T-helper 2 cell treated with Interferon-gamma antibody and Interleukin-4, amounts not matched to agents 100 ng/mL and 5 ng/mL, for 36 hours (primary cell): ENCODE measurements at regions not wholly inside any gene's neighbourhood (a gene's known extent, or its start where the extent isn't known, plus 50 kb on each side); places are given as distances from the start of the nearest gene placed in this dataset.

Experiments used
- intact Hi-C: fragments of 100-400 bp; cut with micrococcal nuclease; formaldehyde crosslinking; loops from one replicate; pipeline ENCODE4 v1.15.1; 2023

DNA sequence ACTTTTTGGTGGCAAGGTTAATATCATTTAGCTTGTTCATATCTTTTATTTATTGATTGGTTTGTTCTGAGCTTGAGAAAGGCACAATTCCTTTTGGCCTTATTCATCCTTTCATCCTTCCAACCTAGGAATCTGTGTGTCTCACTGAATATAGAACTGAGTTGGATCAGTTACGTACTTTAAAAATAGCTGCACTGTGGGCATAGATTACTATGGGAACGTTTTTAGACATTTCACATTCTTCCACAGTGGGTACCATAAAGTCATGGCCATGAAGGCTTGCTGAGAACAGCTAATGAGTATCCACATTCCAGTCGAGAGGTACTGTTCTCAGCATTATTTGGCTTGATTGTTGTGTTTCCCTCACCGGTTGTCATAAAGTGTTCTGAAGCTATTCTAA, 217.0 kb upstream of the DKK2 start:
- intact Hi-C loops: no loop called here

DNA sequence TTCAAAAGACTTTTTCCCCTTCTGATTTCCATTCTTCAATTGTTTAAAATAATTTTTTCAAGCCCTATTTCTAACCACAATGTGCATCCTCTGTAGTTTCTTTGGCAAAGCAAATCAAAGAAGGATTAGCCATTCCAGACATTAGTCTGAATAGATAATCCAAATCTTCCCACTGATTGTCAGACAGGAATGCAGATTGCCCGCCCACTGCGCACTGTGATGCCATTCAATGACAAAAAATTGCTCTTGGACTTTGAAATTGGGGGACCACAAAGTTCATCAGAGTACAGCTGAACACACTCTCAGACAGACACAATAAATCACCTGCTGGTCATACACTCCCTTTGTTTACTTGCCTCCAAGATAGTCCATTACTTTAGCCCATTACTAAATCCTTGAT, 216.5 kb upstream of the DKK2 start:
- intact Hi-C loops: no loop called here

DNA sequence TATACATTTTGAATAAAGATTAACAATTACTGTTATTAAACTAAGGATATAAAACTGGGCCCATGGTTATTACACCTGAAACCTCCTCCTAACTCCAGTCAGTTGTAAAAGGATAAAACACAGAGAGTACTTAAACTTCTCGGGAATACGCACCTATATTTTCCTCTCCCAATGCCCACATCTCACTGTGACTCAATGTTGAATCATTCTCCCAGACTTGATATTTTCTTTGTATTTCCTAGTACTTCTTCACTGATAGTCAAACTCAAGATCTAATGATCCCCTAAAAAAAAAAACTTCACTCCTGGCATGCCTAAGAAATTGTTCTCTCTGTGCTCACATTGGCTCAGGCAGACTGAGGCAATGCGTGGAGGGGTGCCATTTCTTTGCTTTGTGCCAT, 212.5 kb upstream of the DKK2 start:
- intact Hi-C loops: no loop called here

DNA sequence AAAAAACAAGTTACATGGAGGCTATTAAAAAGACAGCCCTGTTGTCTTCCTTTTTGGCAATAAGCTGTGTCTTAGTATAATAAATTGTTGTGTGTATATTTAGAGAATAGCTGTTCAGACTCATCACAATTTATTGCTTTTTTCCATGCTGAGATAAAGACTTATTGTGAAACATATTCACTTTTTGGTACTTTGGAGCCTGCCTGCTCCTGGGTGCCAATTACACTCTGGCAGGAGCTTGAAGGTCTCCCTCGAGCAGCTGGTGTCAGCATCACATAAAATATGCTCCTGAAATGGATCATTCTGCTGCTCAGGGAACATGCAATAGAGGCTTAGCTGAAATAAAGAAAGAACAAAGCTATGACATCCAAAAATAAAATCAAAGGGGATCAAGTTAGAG, 211.6 kb upstream of the DKK2 start:
- intact Hi-C loops: no loop called here

DNA sequence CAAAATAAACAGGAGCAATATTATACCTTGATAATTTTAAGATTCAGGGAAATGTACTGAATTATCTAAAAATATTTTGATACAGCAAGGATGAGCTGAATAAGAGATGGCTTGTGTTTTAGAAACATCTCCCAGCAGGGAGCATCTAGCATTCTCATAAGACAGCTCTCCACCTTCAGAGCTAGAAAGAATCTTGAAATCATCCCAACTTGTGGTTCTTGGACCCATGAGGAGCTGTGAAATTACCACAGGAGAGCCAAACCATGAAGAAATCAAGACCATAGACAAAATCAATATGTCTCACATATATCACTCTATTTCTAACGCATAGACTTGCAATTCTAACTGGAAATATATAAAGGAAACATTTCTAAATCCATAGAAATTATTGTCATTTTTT, 210.6 kb upstream of the DKK2 start:
- intact Hi-C loops: no loop called here

DNA sequence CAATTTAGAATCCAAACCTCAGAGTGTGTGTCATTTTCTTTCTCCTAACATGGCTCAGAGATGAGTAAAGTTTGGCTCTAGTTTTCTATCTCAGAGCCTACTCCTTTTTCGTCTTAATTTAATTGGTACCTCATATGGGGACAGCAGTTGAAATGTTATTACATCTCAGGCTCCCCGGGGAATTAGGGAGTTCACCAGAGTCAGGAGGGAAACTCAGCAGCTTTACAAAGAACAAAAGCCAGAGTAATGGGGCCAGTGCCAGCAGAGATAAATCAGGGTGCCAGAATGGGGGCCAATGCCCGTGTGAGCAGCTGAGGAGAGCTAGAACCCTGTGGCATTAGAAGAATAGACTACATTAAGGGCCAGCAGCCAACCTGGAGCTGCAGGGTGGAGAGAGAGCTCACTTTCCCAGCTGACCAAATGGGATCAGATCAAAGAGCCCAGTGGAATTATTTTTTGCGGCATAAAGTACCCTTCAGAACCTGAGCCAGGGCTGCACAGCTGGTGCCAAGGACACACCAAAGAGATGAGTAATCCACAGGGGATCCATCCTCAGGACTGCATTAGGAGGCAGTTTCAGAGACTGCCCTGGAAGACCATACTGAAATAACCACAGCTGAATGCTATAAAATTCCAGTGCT, 207.1 kb upstream of the DKK2 start:
- intact Hi-C loops: no loop called here

DNA sequence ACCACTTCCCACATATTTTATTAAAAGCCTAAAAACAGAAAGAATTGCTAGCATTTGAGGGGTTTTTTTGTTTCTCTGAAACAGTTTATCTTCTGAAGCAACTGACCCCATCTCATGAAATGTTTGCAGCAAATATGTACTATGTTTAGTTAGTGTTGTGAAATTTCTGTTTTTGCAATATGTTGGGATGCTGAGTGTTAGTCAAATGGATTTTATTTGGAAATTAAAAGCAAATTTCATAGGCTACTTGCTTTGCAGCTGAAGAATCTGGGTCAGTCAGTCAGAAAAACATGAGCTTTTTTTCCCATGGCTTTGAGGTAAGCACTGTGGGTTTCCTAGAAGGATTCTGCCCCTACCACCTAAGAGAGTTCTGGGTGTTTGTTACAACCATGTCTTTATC, 184.9 kb upstream of the DKK2 start:
- intact Hi-C loops: no loop called here

DNA sequence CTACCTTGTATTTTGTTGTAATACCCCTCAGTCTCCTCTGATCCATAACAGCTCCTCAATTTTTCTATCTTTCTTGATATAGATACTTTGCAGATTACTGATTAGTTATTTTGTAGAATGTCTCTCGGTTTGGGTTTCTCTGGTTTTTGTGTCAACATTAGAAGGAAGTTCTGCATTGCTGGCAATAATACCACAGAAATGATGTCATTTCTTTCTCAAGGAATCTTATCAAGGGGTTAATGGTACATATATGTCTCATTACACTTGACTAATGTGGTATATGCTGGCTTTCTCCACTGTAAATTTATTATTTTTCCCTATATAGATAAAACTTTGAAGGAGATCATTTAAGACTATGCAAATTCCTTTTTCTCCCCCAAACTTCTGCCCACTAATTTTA, 183.6 kb upstream of the DKK2 start:
- intact Hi-C loops: no loop called here

DNA sequence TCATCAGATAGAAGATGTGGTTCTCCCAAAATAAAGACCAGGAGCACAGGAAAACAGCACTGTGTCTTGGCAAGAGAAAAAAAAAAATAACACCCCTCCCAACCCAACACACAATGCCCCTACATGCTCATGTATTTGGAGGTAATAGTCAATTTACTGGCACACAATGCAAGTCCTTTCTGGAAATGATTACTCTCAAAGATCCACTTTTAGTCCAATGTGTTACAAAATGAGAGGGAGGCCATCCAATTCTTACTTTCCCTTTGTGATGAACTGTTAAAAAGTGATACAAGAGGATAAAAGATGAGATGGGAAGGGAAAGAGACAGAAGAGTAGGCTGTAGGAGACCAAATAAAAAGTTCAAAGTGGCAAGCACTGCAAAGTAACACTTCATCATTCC, 180.3 kb upstream of the DKK2 start:
- intact Hi-C loops: no loop called here

DNA sequence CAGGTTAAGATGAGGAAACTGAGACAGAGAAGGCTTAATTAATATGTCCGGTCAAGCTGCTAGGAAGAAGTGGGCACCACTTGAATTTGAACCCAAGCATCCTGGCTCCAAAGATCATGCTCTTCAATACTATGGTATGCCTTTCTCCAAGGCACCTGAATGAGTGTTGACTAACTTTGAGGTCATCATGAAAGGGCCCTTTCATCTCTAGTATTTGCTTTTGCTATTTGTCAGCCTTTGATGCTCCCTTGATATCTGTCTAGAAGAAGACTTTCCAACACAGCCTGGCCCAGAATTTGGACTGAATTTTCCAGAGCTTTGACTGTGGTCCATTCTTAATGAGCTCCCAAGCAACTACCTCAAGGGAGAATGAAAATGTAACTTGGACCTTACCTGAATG, 179.1 kb upstream of the DKK2 start:
- intact Hi-C loops: no loop called here

DNA sequence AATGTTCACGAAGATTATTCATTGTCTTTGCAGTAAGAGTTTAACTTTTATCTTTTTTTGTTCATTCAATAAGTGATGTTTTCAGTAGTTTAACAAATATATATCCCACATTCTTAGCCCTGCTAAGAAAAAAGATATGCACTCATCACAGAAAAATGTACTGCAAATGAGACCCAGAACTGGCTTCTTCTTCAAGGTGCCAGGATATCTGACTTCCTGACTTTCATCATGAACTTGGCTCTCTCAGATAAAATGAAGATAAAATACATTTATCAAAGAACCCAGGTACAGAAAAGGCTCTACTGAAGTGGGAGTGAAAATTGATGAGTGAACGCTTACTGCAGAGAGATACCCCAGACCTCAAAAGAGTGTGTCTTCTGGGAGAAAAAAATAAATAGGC, 177.8 kb upstream of the DKK2 start:
- intact Hi-C loops: no loop called here

DNA sequence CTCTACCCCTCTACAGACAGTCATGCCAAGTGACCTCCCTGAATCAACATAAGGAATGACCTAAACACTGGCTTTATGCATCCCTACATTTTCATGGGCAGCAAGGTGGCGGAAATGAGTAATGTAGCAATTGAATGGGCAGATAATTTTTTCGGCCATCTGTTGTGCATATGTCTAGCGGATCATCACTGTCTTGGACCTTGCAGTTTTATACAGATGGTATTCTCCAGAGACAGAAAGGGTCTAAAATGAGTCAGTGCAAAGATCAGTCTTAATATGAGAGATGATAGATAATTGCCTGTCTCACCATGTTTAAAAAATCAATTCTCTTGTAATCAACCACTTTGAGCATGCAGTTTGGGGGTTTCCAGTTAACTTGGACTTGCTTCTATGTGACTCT, 177.3 kb upstream of the DKK2 start:
- intact Hi-C loops: no loop called here

DNA sequence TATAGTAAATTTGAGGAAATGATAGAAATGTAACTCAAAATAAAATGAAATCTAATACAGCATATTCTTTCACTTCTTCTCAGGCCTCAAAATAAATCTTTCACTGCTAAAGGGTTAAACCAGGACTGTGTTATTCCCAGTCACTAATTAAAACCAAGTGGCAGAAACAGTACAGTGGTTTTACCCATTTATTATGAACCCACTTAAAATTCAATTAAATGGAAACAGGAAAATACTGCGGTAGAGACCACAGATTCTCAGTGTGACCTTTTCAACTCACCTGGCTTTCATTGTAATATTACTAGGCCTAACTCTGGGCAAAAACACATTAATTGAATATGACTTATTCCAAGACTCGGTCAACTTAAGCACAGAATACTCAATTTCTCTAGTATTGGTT, 176.5 kb upstream of the DKK2 start:
- intact Hi-C loops: no loop called here

DNA sequence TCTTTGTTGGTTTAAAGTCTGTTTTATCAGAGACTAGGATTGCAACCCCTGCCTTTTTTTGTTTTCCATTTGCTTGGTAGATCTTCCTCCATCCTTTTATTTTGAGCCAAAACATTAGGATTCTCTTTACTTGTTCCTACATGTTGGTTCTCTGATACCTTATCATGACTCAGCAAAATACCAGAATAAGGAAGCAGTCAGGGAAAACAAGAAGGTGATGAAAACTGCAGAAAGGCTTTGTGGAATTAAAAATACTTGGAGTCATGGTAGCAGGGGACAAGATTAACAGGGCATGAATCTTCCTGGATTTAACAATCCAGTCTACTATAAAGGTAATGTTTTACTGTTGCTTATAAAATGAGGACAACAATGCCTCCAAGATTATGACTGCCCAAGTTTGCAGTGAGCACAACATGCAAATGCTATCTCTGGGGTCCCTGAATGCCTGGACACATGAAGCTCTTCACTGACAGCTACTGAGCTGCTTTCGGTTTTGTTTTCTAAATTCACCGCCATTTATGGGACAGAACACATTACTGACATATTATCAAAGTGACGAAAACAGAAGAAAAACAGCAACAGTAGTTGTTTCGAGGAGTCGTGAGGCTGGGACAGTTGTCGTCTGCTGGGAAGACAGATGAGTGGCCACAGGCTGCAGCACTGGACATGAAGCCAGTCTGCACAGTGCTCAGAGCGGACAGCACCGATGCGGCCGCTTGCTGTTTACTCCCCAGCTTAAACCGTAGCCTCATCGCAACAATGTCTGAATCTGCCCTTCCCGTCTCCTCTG, 174.5 kb upstream of the DKK2 start:
- intact Hi-C loops: no loop called here

DNA sequence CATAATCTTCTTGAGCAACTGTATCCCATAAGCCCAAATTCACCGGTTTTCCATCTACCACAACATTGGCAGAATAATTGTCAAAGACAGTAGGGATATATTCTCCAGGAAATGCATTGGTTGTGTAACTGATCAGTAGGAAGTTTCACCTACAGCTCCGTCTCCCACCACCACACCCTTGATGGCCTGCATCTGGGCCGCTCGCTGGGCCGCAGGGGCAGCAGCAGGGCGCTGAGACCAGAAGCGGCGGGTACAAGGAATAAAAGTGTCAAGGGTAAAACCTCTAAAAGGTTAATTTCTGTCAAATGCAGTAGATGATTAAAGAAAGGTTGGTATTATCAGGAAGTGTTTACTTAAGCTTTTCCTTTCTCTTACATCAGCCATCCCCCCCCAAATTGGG, 167.6 kb upstream of the DKK2 start:
- intact Hi-C loops: no loop called here

DNA sequence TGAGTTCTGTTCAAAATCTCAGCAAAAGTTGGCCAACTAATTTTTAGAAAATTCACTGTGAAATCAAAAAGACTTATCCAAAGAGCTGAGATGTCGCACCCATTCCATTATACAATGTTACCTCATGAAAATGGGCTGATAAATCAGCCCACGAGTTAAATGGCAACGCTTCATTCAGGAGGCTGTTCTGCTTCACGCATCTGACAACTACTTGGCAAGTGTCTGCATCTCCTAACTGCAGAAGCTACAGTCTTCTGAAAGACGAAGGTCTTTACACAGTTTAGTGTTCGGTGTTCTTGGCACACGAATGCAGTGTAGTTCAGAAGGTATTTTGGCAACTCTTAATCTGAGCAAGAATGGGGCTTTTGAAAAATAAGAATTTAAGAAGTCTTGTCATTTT, 166.6 kb upstream of the DKK2 start:
- intact Hi-C loops: no loop called here

DNA sequence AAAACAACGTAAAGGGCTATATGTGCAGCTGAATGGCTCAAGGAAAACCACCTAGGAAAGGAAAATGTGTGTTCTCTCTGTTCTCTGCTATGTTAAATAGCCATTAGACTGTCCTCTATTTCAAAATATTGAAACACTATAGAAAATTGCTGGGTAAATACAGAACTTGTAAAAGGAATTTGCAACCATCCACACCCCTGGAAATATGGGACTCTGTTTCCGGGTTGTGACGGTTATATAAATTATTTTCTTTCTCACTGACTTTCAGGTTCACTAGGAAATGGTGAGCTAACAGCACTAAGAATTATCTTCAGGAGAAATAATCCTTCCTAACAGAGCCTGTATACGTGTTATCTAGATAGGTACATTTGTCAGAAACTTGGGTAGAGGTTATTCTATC, 161.0 kb upstream of the DKK2 start:
- intact Hi-C loops: no loop called here

DNA sequence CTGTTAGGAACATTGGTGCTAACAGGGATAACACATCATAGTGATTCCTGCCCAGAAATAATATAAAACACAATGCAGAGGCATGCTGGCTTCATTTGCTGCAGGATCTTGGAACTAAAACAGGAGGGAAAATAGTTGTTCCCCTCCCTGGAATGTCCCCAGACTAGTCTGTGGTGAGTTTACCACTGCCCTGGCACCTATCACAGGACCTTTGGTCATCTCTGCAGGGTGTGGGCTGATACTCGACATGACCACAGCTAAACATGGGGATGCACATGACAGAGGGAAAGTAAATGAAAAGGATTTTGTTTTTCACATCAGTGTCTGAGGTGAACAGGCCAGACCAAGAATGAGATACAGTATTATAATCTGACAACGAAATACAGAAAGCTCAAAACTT, 160.2 kb upstream of the DKK2 start:
- intact Hi-C loops: no loop called here

DNA sequence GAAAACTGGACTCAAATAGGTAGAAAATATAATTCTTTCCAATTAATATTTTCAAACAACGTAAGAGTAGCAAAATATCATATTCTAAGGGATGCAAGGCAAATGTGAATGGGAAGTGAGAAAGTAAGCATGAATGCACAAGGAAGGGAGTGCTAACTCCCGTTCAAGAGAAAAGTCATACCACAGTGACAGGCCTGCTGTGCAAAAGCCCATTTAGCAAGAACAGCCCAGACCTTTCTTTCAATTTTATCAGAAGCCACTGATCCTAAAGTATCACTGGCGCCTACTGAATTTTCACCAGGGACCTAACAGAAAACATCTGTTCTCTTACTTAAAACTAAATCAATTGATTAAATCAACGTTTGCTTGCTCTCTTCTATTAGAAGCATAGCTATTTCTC, 157.9 kb upstream of the DKK2 start:
- intact Hi-C loops: no loop called here

DNA sequence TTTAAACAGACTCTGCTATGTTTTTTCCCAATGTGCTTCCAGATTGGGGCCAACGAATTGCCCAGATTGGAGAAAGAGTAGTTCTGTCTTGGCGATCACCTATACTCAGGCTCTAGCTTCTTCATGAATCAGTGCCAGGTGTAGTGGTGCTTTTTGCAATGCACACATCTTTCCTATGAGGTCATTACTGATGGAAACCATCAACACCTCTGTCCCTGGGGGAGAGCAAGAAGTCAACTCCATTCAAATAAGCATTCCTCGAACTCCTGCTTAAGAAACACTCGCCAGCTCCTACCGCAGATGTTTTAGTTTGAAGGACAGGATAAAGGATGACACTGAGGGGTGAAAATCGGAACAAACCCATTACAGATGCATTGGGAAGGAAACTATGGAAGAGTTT, 156.5 kb upstream of the DKK2 start:
- intact Hi-C loops: no loop called here

DNA sequence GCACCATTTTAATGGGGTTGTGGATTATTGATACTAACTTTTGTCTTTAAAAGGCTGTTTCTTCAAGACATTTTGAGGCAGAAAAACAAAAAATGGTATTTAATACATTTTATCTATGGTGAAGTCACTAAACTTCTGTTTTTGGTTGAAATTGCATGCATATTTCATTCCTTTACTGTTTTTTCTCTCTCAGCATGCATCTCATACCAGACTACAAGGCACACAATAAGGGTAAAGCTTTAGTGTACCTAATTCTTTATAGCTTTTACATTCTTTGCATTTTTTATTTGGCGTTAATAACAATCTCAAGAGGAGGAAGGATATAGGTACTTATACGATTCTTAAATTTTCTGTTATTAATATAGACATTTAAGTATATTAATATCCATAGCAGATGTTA, 151.0 kb upstream of the DKK2 start:
- intact Hi-C loops: no loop called here

DNA sequence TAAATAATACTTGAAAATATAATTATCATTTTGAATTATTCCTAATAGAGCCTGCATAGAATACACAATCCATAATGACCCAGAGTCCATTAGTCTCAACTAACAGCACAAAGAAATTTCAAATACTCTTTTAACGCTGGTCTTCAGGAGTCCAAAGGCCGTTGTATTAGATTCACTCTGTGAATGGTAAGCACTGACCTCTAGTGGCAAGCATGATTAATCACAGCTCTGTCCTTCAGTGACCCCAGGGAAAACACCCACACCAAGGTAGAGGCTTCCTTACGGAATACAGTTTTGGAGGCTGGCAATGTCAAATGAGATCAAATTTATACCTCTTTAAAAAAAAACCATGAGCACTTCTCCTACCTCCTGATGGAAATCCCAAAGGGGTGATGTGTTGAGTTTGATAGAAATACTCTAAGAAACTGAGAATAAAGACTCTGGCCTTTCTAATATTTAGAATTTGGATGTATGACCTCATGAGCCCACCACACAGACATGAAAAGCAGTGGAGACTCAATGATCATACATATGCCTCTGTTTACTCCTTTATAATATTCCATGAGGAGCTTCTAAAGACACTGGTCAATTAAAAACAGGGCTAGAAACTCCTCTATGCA, 147.2 kb upstream of the DKK2 start:
- intact Hi-C loops: loop anchor here (2.0 kb wide), 1 partner anchor 132 kb away; no protein-coding TSS in a partner anchor

DNA sequence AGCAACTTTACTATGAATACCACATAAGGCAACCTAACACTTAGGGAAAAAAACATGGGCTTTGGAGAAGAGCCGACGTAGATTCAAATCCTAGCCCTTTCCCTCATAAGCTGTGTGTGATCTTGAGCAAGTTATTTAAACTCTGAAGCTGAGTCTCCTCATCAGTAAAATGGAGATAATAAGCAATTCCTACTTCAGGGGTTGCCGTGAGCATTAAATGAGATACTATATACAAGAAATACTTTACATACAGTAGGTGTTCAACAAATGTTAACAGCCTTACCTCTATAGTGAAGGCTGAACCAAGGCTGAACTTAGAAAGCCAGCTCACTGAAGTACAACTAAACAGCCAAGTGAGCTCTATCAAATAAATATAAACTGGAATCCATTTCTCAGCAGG, 146.2 kb upstream of the DKK2 start:
- intact Hi-C loops: loop anchor here (2.0 kb wide), 1 partner anchor 132 kb away; no protein-coding TSS in a partner anchor
